ENCODE measurements at regions not wholly inside any gene's neighbourhood (a gene's known extent, or its start where the extent isn't known, plus 50 kb on each side); places are given as distances from the start of the nearest gene placed in this dataset.

GRCh38 chr12:81809829-81810595, 50.9 kb upstream of the PPFIA2 start:
- TF ChIP-seq, protein P1, sequence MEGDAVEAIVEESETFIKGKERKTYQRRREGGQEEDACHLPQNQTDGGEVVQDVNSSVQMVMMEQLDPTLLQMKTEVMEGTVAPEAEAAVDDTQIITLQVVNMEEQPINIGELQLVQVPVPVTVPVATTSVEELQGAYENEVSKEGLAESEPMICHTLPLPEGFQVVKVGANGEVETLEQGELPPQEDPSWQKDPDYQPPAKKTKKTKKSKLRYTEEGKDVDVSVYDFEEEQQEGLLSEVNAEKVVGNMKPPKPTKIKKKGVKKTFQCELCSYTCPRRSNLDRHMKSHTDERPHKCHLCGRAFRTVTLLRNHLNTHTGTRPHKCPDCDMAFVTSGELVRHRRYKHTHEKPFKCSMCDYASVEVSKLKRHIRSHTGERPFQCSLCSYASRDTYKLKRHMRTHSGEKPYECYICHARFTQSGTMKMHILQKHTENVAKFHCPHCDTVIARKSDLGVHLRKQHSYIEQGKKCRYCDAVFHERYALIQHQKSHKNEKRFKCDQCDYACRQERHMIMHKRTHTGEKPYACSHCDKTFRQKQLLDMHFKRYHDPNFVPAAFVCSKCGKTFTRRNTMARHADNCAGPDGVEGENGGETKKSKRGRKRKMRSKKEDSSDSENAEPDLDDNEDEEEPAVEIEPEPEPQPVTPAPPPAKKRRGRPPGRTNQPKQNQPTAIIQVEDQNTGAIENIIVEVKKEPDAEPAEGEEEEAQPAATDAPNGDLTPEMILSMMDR (conservative IDR thresholded peaks at IDR 0.05), result no peak
- TF ChIP-seq ZFX (IDR thresholded peaks at IDR 0.05), result no peak
- H3K27ac ChIP-seq, result no peak overlapping the region

DNA sequence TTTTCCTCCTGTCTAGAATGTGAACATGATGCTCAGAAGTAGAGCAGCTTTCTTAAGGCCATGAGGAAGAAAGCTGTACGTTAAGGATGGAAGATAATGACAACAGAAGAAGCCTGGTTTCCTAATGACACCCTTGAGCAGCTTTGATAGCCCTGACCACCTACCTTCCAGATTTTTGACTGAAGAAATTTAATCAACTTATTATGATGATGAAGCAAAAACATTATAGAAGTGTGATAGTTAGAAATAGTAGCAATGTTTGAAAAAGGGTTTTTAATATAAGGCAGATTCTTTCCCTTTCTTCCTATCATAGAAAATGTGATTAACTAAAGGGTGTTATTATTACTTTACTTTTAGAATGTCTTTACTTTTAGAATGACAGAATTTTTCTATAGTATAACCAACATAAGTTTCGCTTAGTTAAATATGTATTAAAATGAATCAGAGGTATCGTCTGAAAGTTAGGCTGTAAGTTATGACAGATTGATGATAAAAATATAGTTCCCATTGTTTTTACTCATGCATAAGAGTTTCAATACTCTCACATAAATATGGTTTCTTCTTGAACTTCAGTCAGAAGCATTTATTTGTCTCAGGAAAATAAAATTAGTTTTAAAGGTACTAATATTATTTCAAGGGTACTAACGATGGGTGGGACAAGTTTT, 50.1 kb upstream of the PPFIA2 start:
- H3K27ac ChIP-seq, result no peak overlapping the region
- TF ChIP-seq, protein P1 (conservative IDR thresholded peaks at IDR 0.05), result no peak
- TF ChIP-seq ZFX (IDR thresholded peaks at IDR 0.05), result no peak

Data from C4-2B (cell line).